ENCODE measurements at regions not wholly inside any gene's neighbourhood (a gene's known extent, or its start where the extent isn't known, plus 50 kb on each side); places are given as distances from the start of the nearest gene placed in this dataset.

DNA sequence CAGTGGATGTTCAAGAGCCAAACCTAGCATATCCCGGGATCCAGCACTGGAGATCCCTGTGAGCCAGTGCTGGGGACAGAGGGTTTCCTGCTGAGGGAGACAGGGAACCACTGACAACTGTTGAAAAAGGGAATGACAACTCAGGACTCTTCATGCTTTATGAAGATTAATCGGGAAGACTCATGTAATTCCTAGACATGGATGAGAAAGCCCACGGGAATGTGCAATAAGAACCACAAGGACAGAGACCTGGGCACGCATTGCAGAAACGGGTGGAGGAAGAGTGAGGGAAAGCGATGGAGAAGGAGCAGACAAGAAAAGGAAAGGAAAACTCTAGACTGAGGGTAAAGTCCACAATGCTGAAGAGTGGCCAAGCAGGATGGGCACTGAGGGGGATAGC is 296.0 kb downstream of the PCNX1 start:
- DNase-seq: no peak

- no peak for DNase-seq
Measured at GRCh38 chr14:71204231-71204630, 297.0 kb downstream of the PCNX1 start.

DNA sequence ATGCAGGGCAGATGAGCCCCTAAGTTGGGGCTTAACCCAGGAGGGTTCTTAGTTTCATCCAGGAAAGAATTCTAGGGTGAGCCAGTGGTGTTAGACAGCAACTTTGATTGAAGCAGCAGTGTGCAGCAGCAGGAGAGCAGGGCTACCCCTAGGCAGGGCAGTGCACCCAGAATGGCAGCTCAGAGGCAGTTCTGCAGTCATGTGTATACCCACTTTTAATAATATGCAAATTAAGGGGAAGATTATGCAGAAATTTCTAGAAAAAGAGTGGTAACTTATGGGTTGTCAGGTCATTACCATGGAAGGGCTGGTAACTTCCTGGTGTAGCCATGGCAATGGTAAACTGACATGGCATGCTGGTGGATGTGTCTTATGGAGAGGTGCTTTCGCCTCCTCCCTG is 297.5 kb downstream of the PCNX1 start:
- no peak for DNase-seq

GRCh38 chr14:71206123-71206522 is 298.9 kb downstream of the PCNX1 start:
- DNase-seq: no peak

- DNase-seq: no peak
Measured at GRCh38 chr14:71206766-71207371, 299.6 kb downstream of the PCNX1 start.

- no peak for DNase-seq
Measured at GRCh38 chr14:71208702-71209357, 301.6 kb downstream of the PCNX1 start.

DNA sequence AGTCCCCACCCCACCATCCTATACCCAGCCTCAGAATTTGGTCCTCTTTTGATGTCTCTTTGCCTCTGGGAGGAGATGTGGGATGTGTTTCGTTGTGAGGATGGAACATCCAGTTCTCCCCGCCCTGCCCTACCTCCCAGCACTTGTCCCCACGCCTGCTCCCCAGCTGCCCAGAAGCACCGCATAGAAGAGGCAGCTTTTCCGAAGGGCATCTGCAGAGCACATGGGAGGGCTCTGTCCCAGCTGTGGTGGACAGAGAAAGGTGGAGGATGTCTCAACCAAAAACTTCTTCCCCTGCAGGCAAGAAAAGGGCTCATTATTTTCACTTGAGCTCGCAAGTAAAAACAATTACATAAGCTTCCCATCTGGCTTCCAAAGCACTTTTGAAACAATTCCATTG is 302.6 kb downstream of the PCNX1 start:
- no peak for DNase-seq

DNA sequence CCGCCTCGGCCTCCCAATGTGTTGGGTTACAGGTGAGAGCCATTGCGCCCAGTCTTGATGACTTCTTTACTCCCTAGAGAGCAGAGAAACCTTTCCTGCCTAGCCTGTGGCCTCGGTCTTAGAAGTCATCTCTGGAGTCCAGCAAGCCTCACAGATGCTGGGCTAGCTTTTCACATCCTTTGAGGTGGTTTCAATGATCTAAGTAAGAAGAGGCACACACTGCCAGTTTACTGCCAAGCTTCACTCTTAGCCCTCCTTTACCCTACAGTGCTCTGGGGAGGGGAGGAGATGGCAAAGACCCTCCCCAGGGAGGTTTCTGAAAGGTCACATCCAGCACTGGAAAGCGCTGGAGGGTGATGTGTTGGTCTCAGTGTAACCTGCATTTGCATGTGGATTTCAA is 304.8 kb downstream of the PCNX1 start:
- no peak for DNase-seq

DNA sequence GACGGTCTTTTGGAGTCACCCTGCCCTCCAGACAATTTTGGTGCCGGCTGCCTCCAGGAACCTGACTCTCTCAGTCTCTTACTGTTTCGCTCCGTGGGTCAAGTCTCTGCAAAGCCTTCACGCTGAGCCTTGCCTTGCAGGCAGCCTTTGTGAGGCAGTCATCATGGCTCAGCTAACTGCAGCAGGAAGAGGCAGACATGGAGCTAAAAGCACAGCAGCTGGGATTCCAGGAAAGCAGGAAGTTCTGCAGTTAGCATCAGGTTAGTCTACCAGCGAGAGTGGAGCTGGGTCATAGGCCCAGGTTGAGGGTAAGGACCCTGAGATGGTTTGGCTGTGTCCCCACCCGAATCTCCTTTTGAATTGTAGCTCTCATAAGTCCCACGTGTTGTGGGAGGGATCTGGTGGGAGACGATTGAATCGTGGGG is 305.4 kb downstream of the PCNX1 start:
- DNase-seq: no peak

DNA sequence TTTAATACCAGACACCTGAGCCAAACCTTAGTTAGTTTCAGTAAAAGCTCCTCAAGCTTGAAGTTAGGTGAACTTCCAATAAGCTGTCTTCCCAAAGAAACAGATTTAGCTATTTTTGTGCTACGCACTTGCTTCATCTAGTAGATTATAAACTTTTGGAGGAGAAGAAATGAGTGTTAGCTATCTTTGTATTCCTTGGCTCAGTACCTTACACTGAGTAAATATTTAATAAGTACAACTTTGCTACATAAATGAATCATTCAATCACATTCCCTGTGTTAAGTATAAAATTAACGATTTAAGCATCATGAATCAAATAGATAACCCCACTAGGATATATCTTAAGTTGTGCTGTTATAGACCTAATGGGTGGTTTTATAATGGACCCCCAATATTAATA is 307.0 kb downstream of the PCNX1 start:
- DNase-seq: no peak

- no peak for DNase-seq
Measured at GRCh38 chr14:71220462-71220861, 313.2 kb downstream of the PCNX1 start.

GRCh38 chr14:71221119-71221518 is 313.9 kb downstream of the PCNX1 start:
- no peak for DNase-seq

GRCh38 chr14:71225113-71225512 is 317.9 kb downstream of the PCNX1 start:
- no peak for DNase-seq

- DNase-seq: no peak
Measured at GRCh38 chr14:71228711-71229110, 321.5 kb downstream of the PCNX1 start.

DNA sequence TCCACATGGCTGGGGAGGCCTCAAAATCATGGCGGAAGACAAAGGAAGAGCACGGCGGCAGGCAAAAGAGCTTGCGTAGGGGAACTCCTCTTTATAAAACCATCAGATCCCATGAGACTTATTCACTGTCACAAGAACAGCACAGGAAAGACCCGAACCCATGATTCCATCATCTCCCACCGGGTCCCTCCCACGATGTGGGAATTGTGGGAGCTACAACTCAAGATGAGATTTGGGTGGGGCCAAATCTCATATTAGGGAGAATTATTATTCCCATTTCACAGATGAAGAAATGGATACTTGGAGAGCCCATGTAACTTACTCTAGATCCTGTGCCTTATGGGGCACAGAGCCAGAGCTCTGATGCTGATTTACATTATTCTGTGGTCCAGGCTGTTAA is 322.6 kb downstream of the PCNX1 start:
- no peak for DNase-seq

- no peak for DNase-seq
Measured at GRCh38 chr14:71230897-71231296, 323.6 kb downstream of the PCNX1 start.

GRCh38 chr14:71231521-71232393 is 324.5 kb downstream of the PCNX1 start:
- DNase-seq: no peak

- DNase-seq: no peak
Measured at GRCh38 chr14:71232506-71232905, 325.2 kb downstream of the PCNX1 start.

DNA sequence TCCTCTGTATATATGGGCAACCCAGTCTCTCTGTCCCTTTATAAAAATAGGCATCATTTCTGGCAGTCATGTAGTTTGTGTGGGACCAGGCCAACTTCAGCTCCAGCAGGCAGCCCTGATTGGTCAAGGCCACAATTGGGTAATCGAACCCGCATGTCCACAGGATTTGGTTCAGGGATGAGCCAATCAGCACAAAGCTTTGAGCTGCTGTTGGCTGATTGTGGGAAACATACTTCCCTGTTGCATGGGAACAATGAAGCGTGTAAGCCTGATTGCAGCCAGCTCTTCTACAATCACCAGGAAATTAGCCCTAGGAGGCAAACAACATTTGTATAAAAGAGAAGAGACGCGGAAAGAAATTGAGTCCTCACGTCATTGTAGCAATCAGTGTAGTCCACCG is 328.6 kb downstream of the PCNX1 start:
- DNase-seq: no peak

DNA sequence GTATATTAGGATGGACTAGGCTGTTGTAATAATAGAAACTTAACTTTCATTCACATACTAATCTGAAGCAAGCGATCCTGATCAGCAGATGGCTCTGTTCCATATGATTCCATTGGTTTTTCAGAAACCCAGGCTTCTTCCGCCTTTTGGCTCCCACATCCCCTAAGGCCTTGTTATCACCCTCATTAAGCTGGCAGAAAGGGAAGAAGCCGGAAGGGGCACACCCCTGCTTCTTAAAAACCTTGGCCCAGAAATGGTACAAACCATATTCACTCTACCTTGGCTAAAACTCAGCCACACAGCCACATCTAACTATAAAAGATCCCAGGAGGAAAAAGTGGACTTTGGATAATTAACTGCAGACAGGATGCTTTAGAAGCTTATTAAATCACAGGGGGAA is 329.2 kb downstream of the PCNX1 start:
- no peak for DNase-seq

- peak in 1 of 2 experiments; percentile 4 for DNase-seq
Measured at GRCh38 chr14:71237556-71237955, 330.3 kb downstream of the PCNX1 start.

DNA sequence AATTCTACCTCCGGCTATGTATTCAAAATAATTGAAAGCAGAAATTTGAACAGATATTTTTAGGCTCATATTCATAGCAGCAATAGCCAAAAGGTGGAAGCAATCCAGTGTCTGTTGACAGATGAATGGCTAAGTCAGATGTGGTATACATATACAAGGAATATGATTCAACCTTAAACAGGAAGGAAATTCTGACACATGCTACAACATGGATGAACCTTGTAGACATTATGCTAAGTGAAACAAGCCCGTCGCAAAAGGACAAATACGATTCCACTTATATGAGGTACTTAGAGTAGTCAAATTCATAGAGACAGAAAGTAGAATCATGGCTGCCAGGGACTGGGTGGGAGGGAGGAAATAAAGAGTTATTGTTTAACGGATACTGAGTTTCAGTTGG is 331.6 kb downstream of the PCNX1 start:
- no peak for DNase-seq

DNA sequence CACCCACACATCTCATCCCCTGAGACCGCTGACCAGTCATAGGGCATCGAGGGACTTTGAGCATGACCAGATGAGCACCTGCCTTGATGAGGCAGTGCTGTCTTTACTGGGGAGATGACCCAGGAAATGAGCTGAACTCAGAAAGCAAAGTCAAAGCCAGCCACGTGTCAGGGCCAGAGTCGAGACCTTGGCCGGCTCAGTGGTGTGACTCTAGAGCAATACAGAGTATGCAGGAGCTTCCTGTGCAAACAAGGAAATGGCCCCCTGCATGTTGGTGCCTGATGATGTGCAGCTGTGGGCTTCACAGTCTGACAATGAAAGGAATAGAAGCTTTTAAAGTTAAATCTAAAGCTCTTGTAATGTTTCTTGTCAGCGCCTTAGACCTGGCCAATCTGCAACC is 332.9 kb downstream of the PCNX1 start:
- no peak for DNase-seq

GRCh38 chr14:71240866-71241520 is 333.7 kb downstream of the PCNX1 start:
- DNase-seq: no peak
